GM18907 (cell line): ENCODE measurements at regions not wholly inside any gene's neighbourhood (a gene's known extent, or its start where the extent isn't known, plus 50 kb on each side); places are given as distances from the start of the nearest gene placed in this dataset.
"Not testable (repeated sequence)": the region's sequence is repeated elsewhere in the genome, so short reads cannot be mapped to it uniquely, and the experiment has no call there.

ENCODE experiments used
- ATAC-seq: cut with Tn5 transposase; IDR thresholded peaks from one replicate; pipeline ENCODE4 v1.9.1; 2021; ENCODE audit warnings: mild to moderate bottlenecking, moderate library complexity; ENCODE audit not compliant: unreplicated experiment

GRCh38 chr21:19031953-19032352 lies 628.4 kb upstream of the TMPRSS15 start:
- ATAC-seq = no peak

- no peak for ATAC-seq
Observed at GRCh38 chr21:19034041-19034440, 630.5 kb upstream of the TMPRSS15 start.

GRCh38 chr21:19034560-19034959 lies 631.0 kb upstream of the TMPRSS15 start:
- no peak for ATAC-seq

- ATAC-seq = no peak
Observed at GRCh38 chr21:19045876-19046275, 642.3 kb upstream of the TMPRSS15 start.

GRCh38 chr21:19048098-19048672 lies 644.6 kb upstream of the TMPRSS15 start:
- no peak for ATAC-seq

GRCh38 chr21:19049567-19049966 lies 646.0 kb upstream of the TMPRSS15 start:
- no peak for ATAC-seq

GRCh38 chr21:19065164-19065563 lies 661.6 kb upstream of the TMPRSS15 start:
- no peak for ATAC-seq

GRCh38 chr21:19076031-19076430 lies 672.4 kb upstream of the TMPRSS15 start:
- no peak for ATAC-seq

GRCh38 chr21:19109694-19110093 lies 706.1 kb upstream of the TMPRSS15 start:
- no peak for ATAC-seq

GRCh38 chr21:19119259-19119658 lies 715.7 kb upstream of the TMPRSS15 start:
- ATAC-seq = not testable (repeated sequence)

- ATAC-seq = no peak
Observed at GRCh38 chr21:19120591-19120990, 717.0 kb upstream of the TMPRSS15 start.

GRCh38 chr21:19122356-19122755 lies 718.8 kb upstream of the TMPRSS15 start:
- no peak for ATAC-seq

GRCh38 chr21:19123053-19123452 lies 719.5 kb upstream of the TMPRSS15 start:
- no peak for ATAC-seq

- no peak for ATAC-seq
Observed at GRCh38 chr21:19123525-19123924, 719.9 kb upstream of the TMPRSS15 start.

- ATAC-seq = no peak
Observed at GRCh38 chr21:19124691-19125090, 721.1 kb upstream of the TMPRSS15 start.

- ATAC-seq = no peak
Observed at GRCh38 chr21:19130379-19131028, 726.9 kb upstream of the TMPRSS15 start.

- no peak for ATAC-seq
Observed at GRCh38 chr21:19141511-19141910, 737.9 kb upstream of the TMPRSS15 start.

- no peak for ATAC-seq
Observed at GRCh38 chr21:19145682-19146293, 742.2 kb upstream of the TMPRSS15 start.

GRCh38 chr21:19148056-19148455 lies 744.5 kb upstream of the TMPRSS15 start:
- no peak for ATAC-seq

GRCh38 chr21:19171585-19171984 lies 768.0 kb upstream of the TMPRSS15 start:
- ATAC-seq = no peak

GRCh38 chr21:19181604-19182140 lies 778.1 kb upstream of the TMPRSS15 start:
- no peak for ATAC-seq

GRCh38 chr21:19197950-19198349 lies 794.4 kb upstream of the TMPRSS15 start:
- ATAC-seq = no peak
